H1 (cell line): ENCODE measurements at regions not wholly inside any gene's neighbourhood (a gene's known extent, or its start where the extent isn't known, plus 50 kb on each side); places are given as distances from the start of the nearest gene placed in this dataset.
A peak's percentile ranks its signal among the peaks of the same experiment; 100 is the strongest.

Experiments
- CTCF ChIA-PET: fragments of 300-600 bp; sonication (Branson Sonifier 250); formaldehyde crosslinking; loops from one replicate; lab custom pipeline; 2021; ENCODE audit not compliant: partially characterized antibody; lab: Charles Lee
- POLR2A ChIA-PET: fragments of 300-600 bp; sonication (Branson Sonifier 250); formaldehyde crosslinking; loops from one replicate; lab custom pipeline; 2021; ENCODE audit warnings: inconsistent platforms; ENCODE audit not compliant: partially characterized antibody; lab: Charles Lee
- DNase-seq, 2 experiments: peaks; one replicate each; pipeline versions ENCODE4 v3.0.0 to v3.0.0-alpha.2; 2010 to 2022; ENCODE audit warnings: low spot score in 2 of 2, low read depth in 1 of 2, mixed read lengths in 1 of 2
- FAIRE-seq: peaks from 2 replicates; lab custom pipeline; 2011; peaks lifted over from hg19 to GRCh38; lab: Jason Lieb, UNC
- H2AFZ ChIP-seq: 2 replicates; pipeline ENCODE4 v1.8.1; 2012; ENCODE audit warnings: low read length, inconsistent platforms
- H2AK5ac ChIP-seq: 2 replicates; pipeline ENCODE4 v1.6.1; 2013; ENCODE audit warnings: low read depth, low read length
- H2BK120ac ChIP-seq: replicated peaks from 2 replicates; pipeline ENCODE3; 2013; ENCODE audit warnings: low read depth, low read length, inconsistent platforms
- H2BK12ac ChIP-seq: 2 replicates; pipeline ENCODE4 v1.6.1; 2013; ENCODE audit warnings: low read depth, low read length
- H2BK15ac ChIP-seq: 2 replicates; pipeline ENCODE4 v1.6.1; 2013; ENCODE audit warnings: low read length
- H2BK20ac ChIP-seq: 2 replicates; pipeline ENCODE4 v1.6.1; 2013; ENCODE audit warnings: low read length
- H2BK5ac ChIP-seq: 2 replicates; pipeline ENCODE4 v1.6.1; 2013; ENCODE audit warnings: low read depth, low read length
- H3K14ac ChIP-seq: 2 replicates; pipeline ENCODE4 v1.6.1; 2013; ENCODE audit warnings: inconsistent platforms; ENCODE audit not compliant: insufficient read length
- H3K18ac ChIP-seq: 2 replicates; pipeline ENCODE4 v1.6.1; 2013; ENCODE audit warnings: low read length; ENCODE audit errors: extremely low read depth
- H3K23ac ChIP-seq: 2 replicates; pipeline ENCODE4 v1.6.1; 2013; ENCODE audit warnings: inconsistent platforms; ENCODE audit not compliant: insufficient read length
- H3K23me2 ChIP-seq: 2 replicates; pipeline ENCODE4 v1.6.1; 2013; ENCODE audit warnings: low read depth, low read length
- H3K27ac ChIP-seq: 2 replicates; pipeline ENCODE4 v1.6.1; 2011; ENCODE audit warnings: low read depth, low read length, inconsistent platforms
- H3K27me3 ChIP-seq, 4 experiments: replicated peaks in 1 of 4; 1 replicate in 1 of 4; 2 replicates in 3 of 4; pipeline versions ENCODE4 v1.6.1 to v1.8.1; 2011 to 2013; ENCODE audit warnings: low read length in 3 of 4, mild to moderate bottlenecking in 3 of 4, inconsistent platforms in 2 of 4, mixed read lengths in 2 of 4, moderate library complexity in 1 of 4; ENCODE audit not compliant: control insufficient read depth in 3 of 4, insufficient read depth in 3 of 4; ENCODE audit errors: extremely low read depth in 1 of 4
- H3K36me3 ChIP-seq, 4 experiments: 2 replicates each; pipeline versions ENCODE4 v1.6.1 to v1.8.1; 2011 to 2013; ENCODE audit warnings: mild to moderate bottlenecking in 4 of 4, low read length in 3 of 4, moderate library complexity in 2 of 4, control low read depth in 1 of 4, inconsistent platforms in 1 of 4; ENCODE audit not compliant: insufficient read depth in 4 of 4, control insufficient read depth in 2 of 4
- H3K4ac ChIP-seq: replicated peaks from 2 replicates; pipeline ENCODE3; 2013; ENCODE audit warnings: low read length, low read depth, mixed read lengths, inconsistent platforms; ENCODE audit not compliant: insufficient read length
- H3K4me1 ChIP-seq, 4 experiments: replicated peaks in 1 of 4; 1 replicate in 1 of 4; 2 replicates in 3 of 4; pipeline versions ENCODE4 v1.6.1 to v1.8.1; 2011 to 2013; ENCODE audit warnings: low read length in 3 of 4, inconsistent platforms in 2 of 4, mixed read lengths in 1 of 4; ENCODE audit not compliant: insufficient read depth in 4 of 4, control insufficient read depth in 3 of 4
- H3K4me2 ChIP-seq, 2 experiments: 2 replicates each; pipeline versions ENCODE4 v1.6.1 to v1.8.1; 2011 to 2013; ENCODE audit warnings: low read depth in 2 of 2, low read length in 2 of 2, control low read depth in 1 of 2, inconsistent platforms in 1 of 2, mild to moderate bottlenecking in 1 of 2; ENCODE audit not compliant: insufficient read depth in 1 of 2
- H3K4me3 ChIP-seq, 4 experiments: fragments of 200-600, 300-600 bp in 1 of 4; sonication (generic), shearing (Covaris generic), sonication (Bioruptor Twin) in 1 of 4; 2 replicates each; pipeline versions ENCODE4 v1.5.1 to v1.8.1; 2011 to 2016; ENCODE audit warnings: low read length in 4 of 4, low read depth in 3 of 4, control low read depth in 2 of 4, inconsistent platforms in 2 of 4, mild to moderate bottlenecking in 2 of 4, mixed read lengths in 1 of 4, moderate library complexity in 1 of 4; ENCODE audit not compliant: insufficient read depth in 2 of 4; ENCODE audit errors: extremely low read depth in 1 of 4
- H3K56ac ChIP-seq: replicated peaks from 2 replicates; pipeline ENCODE3; 2013; ENCODE audit warnings: low read depth, mild to moderate bottlenecking, mixed read lengths, low read length, inconsistent platforms; ENCODE audit not compliant: insufficient read length
- H3K79me1 ChIP-seq: 2 replicates; pipeline ENCODE4 v1.6.1; 2013; ENCODE audit warnings: low read depth, low read length, control low read depth
- H3K79me2 ChIP-seq, 2 experiments: 2 replicates each; pipeline versions ENCODE4 v1.6.1 to v1.8.1; 2012 to 2013; ENCODE audit warnings: low read length in 2 of 2, mild to moderate bottlenecking in 2 of 2, inconsistent platforms in 1 of 2; ENCODE audit not compliant: insufficient read depth in 2 of 2, control insufficient read depth in 1 of 2
- H3K9ac ChIP-seq, 4 experiments: replicated peaks in 1 of 4; 1 replicate in 1 of 4; 2 replicates in 3 of 4; pipeline versions ENCODE4 v1.6.1 to v1.8.1; 2011 to 2013; ENCODE audit warnings: low read depth in 3 of 4, low read length in 3 of 4, control low read depth in 2 of 4, mild to moderate bottlenecking in 2 of 4, moderate library complexity in 2 of 4, inconsistent platforms in 1 of 4; ENCODE audit errors: extremely low read depth in 1 of 4
- H3K9me3 ChIP-seq, 2 experiments: 2 replicates each; pipeline versions ENCODE4 v1.6.1 to v1.8.1; 2012 to 2013; ENCODE audit warnings: mild to moderate bottlenecking in 2 of 2, moderate library complexity in 2 of 2, control low read depth in 1 of 2, inconsistent platforms in 1 of 2, low read depth in 1 of 2, low read length in 1 of 2, mixed read lengths in 1 of 2; ENCODE audit not compliant: insufficient read depth in 2 of 2
- H4K20me1 ChIP-seq, 2 experiments: replicated peaks in 1 of 2; 2 replicates each; pipeline versions ENCODE3 to v1.8.1; 2011 to 2013; ENCODE audit warnings: inconsistent platforms in 2 of 2, low read length in 2 of 2, mild to moderate bottlenecking in 1 of 2; ENCODE audit not compliant: insufficient read depth in 2 of 2, control insufficient read depth in 1 of 2
- H4K5ac ChIP-seq: 2 replicates; pipeline ENCODE4 v1.6.1; 2013; ENCODE audit warnings: low read length, low read depth, mixed read lengths, inconsistent platforms; ENCODE audit not compliant: insufficient read length
- H4K8ac ChIP-seq: 2 replicates; pipeline ENCODE4 v1.8.0; 2013; ENCODE audit warnings: mild to moderate bottlenecking, moderate library complexity, low read length, inconsistent platforms; ENCODE audit not compliant: insufficient read depth; ENCODE audit errors: extremely low read depth
- H4K91ac ChIP-seq: replicated peaks from 2 replicates; pipeline ENCODE3; 2013; ENCODE audit warnings: low read length, mixed read lengths, inconsistent platforms; ENCODE audit not compliant: insufficient read length
- CHD2 ChIP-seq: IDR thresholded peaks from 2 replicates; pipeline ENCODE4 v1.6.1; 2012; ENCODE audit warnings: low read length, improper control_type of control experiment
- FOSL1 ChIP-seq: IDR thresholded peaks from 2 replicates; pipeline ENCODE4 v1.6.1; 2011; ENCODE audit warnings: mild to moderate bottlenecking, low read depth, low read length, moderate library complexity; ENCODE audit not compliant: insufficient read depth
- GTF2F1 ChIP-seq: IDR thresholded peaks from 2 replicates; pipeline ENCODE4 v1.6.1; 2012; ENCODE audit warnings: low read depth, low read length, improper control_type of control experiment, borderline replicate concordance
- JUND ChIP-seq: IDR thresholded peaks from 2 replicates; pipeline ENCODE4 v1.6.1; 2011; ENCODE audit warnings: mild to moderate bottlenecking, improper control_type of control experiment, low read length
- POLR2A ChIP-seq, 2 experiments: IDR thresholded peaks; 1 replicate in 1 of 2; 2 replicates in 1 of 2; pipeline ENCODE4 v1.6.1; 2011; ENCODE audit warnings: low read depth in 2 of 2, low read length in 2 of 2, mild to moderate bottlenecking in 2 of 2; ENCODE audit errors: control extremely low read depth in 1 of 2
- POU5F1 ChIP-seq: IDR thresholded peaks from 2 replicates; pipeline ENCODE4 v1.6.1; 2011; ENCODE audit warnings: low read depth, mild to moderate bottlenecking, low read length, moderate library complexity
- RXRA ChIP-seq: IDR thresholded peaks from 2 replicates; pipeline ENCODE4 v1.6.1; 2011; ENCODE audit warnings: low read depth, mild to moderate bottlenecking, low read length, moderate library complexity; ENCODE audit not compliant: insufficient read depth
- SAP30 ChIP-seq: fragments of 300-600 bp; sonication (generic); IDR thresholded peaks from 2 replicates; pipeline ENCODE4 v1.7.1; 2012; ENCODE audit warnings: low read length, moderate library complexity, mild to moderate bottlenecking, inconsistent platforms; ENCODE audit not compliant: insufficient read depth, insufficient replicate concordance
- SIRT6 ChIP-seq: IDR thresholded peaks from one replicate; pipeline ENCODE4 v1.7.1; 2012; ENCODE audit warnings: low read length, inconsistent platforms
- SP2 ChIP-seq: IDR thresholded peaks from 2 replicates; pipeline ENCODE4 v1.6.1; 2012; ENCODE audit warnings: mild to moderate bottlenecking, low read length, inconsistent platforms
- SUZ12 ChIP-seq: fragments of 200-600 bp; sonication (generic); IDR thresholded peaks from 2 replicates; pipeline ENCODE4 v1.6.1; 2012; ENCODE audit warnings: mild to moderate bottlenecking, inconsistent platforms, low read length, moderate library complexity, mixed read lengths
- TAF7 ChIP-seq: optimal IDR thresholded peaks from 2 replicates; pipeline ENCODE3; 2011; ENCODE audit warnings: low read depth, mild to moderate bottlenecking, inconsistent platforms, low read length, moderate library complexity, borderline replicate concordance
- YY1 ChIP-seq: IDR thresholded peaks from 2 replicates; pipeline ENCODE4 v1.6.1; 2011; ENCODE audit warnings: low read depth, mild to moderate bottlenecking, low read length
- WGBS, 2 experiments: shearing (Covaris generic) in 1 of 2; methylation state at CpG; one replicate each; pipeline versions ENCODE4 v1.1.6 to v1.1.7; 2013 to 2015; ENCODE audit warnings: low lambda C conversion rate in 2 of 2, mixed read lengths in 2 of 2, inconsistent platforms in 1 of 2, low coverage in 1 of 2, missing lambda C conversion rate in 1 of 2; ENCODE audit not compliant: insufficient replicate concordance in 2 of 2, insufficient coverage in 1 of 2, insufficient read length in 1 of 2; ENCODE audit errors: extremely low coverage in 1 of 2, missing lambda C conversion rate in 1 of 2; 5-methylcytosine and 5-hydroxymethylcytosine counted together

DNA sequence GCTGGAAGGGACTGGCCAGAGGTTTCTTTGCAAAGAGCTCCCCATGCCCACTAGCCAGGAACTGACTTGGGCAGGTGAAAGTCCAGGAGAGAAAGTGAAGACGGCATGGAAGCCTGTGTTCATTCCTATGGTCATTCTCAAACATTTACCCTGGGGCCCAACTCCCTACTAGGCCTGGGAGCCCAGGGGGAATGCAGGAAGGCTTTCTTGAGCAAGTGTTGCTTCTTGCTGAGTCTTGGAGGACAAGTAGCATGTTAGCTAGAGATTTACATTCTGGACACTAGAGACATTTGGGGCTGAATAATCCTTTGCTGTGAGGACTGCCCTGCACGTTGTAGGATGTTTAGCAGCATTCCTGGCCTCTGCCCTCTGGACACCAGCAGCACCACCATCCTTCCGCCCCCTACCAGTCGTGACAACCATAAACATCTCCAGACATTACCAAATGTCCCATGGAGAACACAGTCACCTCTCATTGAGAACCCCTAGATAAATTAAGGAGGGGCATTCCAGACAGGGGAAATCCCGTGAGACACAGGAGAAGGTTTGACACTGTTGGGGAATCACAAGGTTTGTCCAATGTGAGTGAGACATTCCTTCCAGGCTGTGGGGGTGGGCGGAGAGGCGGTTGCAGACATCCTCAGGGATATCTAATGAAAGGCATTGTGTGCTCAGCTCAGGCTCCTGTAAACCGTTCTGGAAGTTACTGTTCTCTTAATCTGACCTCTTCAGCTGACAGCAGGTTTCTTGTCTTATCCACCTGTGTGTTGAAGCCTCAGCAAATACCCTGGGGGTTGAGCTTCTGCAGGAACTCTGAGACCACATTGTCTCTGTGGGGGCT lies 236.2 kb downstream of the TLE3 start:
- no peak overlapping the region for H3K23ac ChIP-seq
- H2AFZ ChIP-seq: no peak overlapping the region
- H3K27me3 ChIP-seq: no peaks in the 10 kb centered on the region; a peak in 1 of 7 replicates
- H3K4ac ChIP-seq: no peak overlapping the region
- ChIA-PET CTCF (interaction anchor here (1.1 to 1.9 kb wide), 3 partner anchors 14 to 134 kb away, joined by 3 to 5 read pairs (median 3); no protein-coding TSS in a partner anchor), POLR2A (no interaction called here)
- no peak overlapping the region for H4K8ac ChIP-seq
- no peak overlapping the region for H3K18ac ChIP-seq
- no peaks in the 10 kb centered on the region for H3K36me3 ChIP-seq
- DNase-seq (no peak), FAIRE-seq (no peak)
- 0 out of 7 replicates have a peak overlapping the region, but pooled peaks of 1 of the 4 experiments have one; percentile 5 for H3K9ac ChIP-seq
- H3K79me2 ChIP-seq: no peaks in the 10 kb centered on the region
- H3K4me1 ChIP-seq: peaks cover 0 to 4% (median 0%) of the 10 kb centered on the region in 4 experiments; a peak in 1 of 7 replicates
- H3K27ac ChIP-seq: no peak overlapping the region
- H3K4me2 ChIP-seq: no peak overlapping the region
- no peak overlapping the region for H2BK20ac ChIP-seq
- H3K79me1 ChIP-seq: no peaks in the 10 kb centered on the region
- H2BK12ac ChIP-seq: no peak overlapping the region
- WGBS, 2 experiments: 91% methylated on average over 8 of the region's 8 CpGs; no CpG with 5 or more reads in 1 of the 2 experiments
- no peak overlapping the region for H2BK120ac ChIP-seq
- no peak overlapping the region for H3K4me3 ChIP-seq
- no peaks in the 10 kb centered on the region for H3K9me3 ChIP-seq
- H4K91ac ChIP-seq: no peak overlapping the region
- H2AK5ac ChIP-seq: no peak overlapping the region
- H3K56ac ChIP-seq: no peak overlapping the region
- no peak overlapping the region for H4K5ac ChIP-seq
- no peak overlapping the region for H3K14ac ChIP-seq
- 0 out of 2 replicates have a peak, but pooled peaks cover 1% of the 10 kb centered on the region for H3K23me2 ChIP-seq
- H2BK15ac ChIP-seq: 0 out of 2 replicates have a peak overlapping the region, but pooled peaks have one; percentile 46
- H2BK5ac ChIP-seq: no peak overlapping the region
- no peaks in the 10 kb centered on the region for H4K20me1 ChIP-seq
- TF ChIP-seq SIRT6 (no peak), POU5F1 (no peak), TAF7 (no peak), SUZ12 (no peak), RXRA (no peak), GTF2F1 (no peak), POLR2A (IDR thresholded peaks at IDR 0.05; ENCODE audit: control extremely low read depth in 1 of 2, low read depth in 2 of 2, low read length in 2 of 2) (no peak), SAP30 (no peak), YY1 (no peak), SP2 (no peak), JUND (no peak), FOSL1 (no peak), CHD2 (no peak)
